ENCODE measurements at regions not wholly inside any gene's neighbourhood (a gene's known extent, or its start where the extent isn't known, plus 50 kb on each side); places are given as distances from the start of the nearest gene placed in this dataset.

GRCh38 chr11:33988586-33989370 is 62.8 kb upstream of the CAPRIN1 start:
- Histone ChIP-seq H4K20me1 (ENCODE audit: control insufficient read depth, insufficient read depth) (no peaks in the 10 kb centered on the region), H3K27ac (ENCODE audit: control insufficient read depth, insufficient read depth) (no peak overlapping the region), H3K27me3 (replicated peaks in 1 of 2; ENCODE audit: control insufficient read depth in 2 of 2, insufficient read depth in 2 of 2, low read length in 1 of 2) (no peaks in the 10 kb centered on the region), H3K79me2 (ENCODE audit: control insufficient read depth, insufficient read depth, low read length) (no peaks in the 10 kb centered on the region), H3K4me1 (ENCODE audit: control insufficient read depth, insufficient read depth, low read length) (no peaks in the 10 kb centered on the region), H3K36me3 (ENCODE audit: control insufficient read depth in 2 of 2, insufficient read depth in 2 of 2, low read length in 1 of 2) (no peaks in the 10 kb centered on the region), H3K4me2 (ENCODE audit: control insufficient read depth, insufficient read depth) (no peak overlapping the region), H3K4me3 (no peak overlapping the region), H3K9me3 (replicated peaks; ENCODE audit: control insufficient read depth, insufficient read depth, low read length) (no peaks in the 10 kb centered on the region; the same call in 2 of the 3 replicates), H3K9ac (ENCODE audit: control insufficient read depth, insufficient read depth, low read length) (no peak overlapping the region), H2AFZ (ENCODE audit: control insufficient read depth, low read depth, low read length) (no peak overlapping the region)
- ChIA-PET SMC1A (ENCODE audit: uncharacterized antibody, unreplicated experiment) (interaction anchor here (0.6 to 2.3 kb wide), 18 partner anchors 17 to 377 kb away, joined by 3 to 20 read pairs (median 4); no protein-coding TSS in a partner anchor), RAD21 (ENCODE audit: unreplicated experiment) (interaction anchor here (0.7 to 3.2 kb wide), 12 partner anchors 9 to 394 kb away, joined by 3 to 29 read pairs (median 3); no protein-coding TSS in a partner anchor), CTCF (interaction anchor here (0.6 to 3.6 kb wide), 35 partner anchors 8 to 503 kb away, joined by 3 to 70 read pairs (median 5); partner anchors contain the start of gene ABTB2), POLR2A (interaction anchor here (0.5 to 0.6 kb wide), 2 partner anchors 115 to 1297 kb away, joined by 3 read pairs; no protein-coding TSS in a partner anchor)
- WGBS (ENCODE audit: insufficient coverage, insufficient replicate concordance, low lambda C conversion rate, missing lambda C conversion rate): 34% methylated on average over 7 of the region's 7 CpGs
- DNase-seq (ENCODE audit: low read depth, low spot score): no peak
- ATAC-seq: no peak
- no peak for FAIRE-seq
- no peak for TF ChIP-seq ATF3 (IDR thresholded peaks at IDR 0.05; ENCODE audit: borderline replicate concordance, extremely low read depth, low read depth, low read length)
- TF ChIP-seq IKZF1 (conservative IDR thresholded peaks at IDR 0.05): no peak
- no peak for TF ChIP-seq NFYB (IDR thresholded peaks at IDR 0.05; ENCODE audit: insufficient read depth, low read depth, low read length)
- no peak for TF ChIP-seq BMI1 (IDR thresholded peaks at IDR 0.05; ENCODE audit: borderline replicate concordance)
- intact Hi-C loops (cut with micrococcal nuclease; ENCODE audit: unreplicated experiment) (loop anchor here (1.0 kb wide), 1 partner anchor 130 kb away; no protein-coding TSS in a partner anchor), in situ Hi-C loops (cut with MboI) (no loop called here)
- no TSS peak for BruUV-seq (replicated peaks)
